GM12891 (cell line): ENCODE measurements at regions not wholly inside any gene's neighbourhood (a gene's known extent, or its start where the extent isn't known, plus 50 kb on each side); places are given as distances from the start of the nearest gene placed in this dataset.

ENCODE experiments used
- DNase-seq: peaks from one replicate; pipeline ENCODE4 v3.0.0; 2011; ENCODE audit warnings: low spot score; ENCODE audit not compliant: insufficient read length
- FAIRE-seq: peaks from 2 replicates; lab custom pipeline; 2011; peaks lifted over from hg19 to GRCh38; lab: Jason Lieb, UNC
- PAX5 ChIP-seq: IDR thresholded peaks from 2 replicates; pipeline ENCODE4 v1.6.1; 2011; ENCODE audit warnings: low read length, moderate library complexity, mild to moderate bottlenecking; ENCODE audit not compliant: insufficient read depth, severe bottlenecking
- POLR2A ChIP-seq: IDR thresholded peaks from 2 replicates; pipeline ENCODE4 v1.6.1; 2011; ENCODE audit warnings: low read depth, low read length, control low read depth
- POLR2AphosphoS5 ChIP-seq: IDR thresholded peaks from 2 replicates; pipeline ENCODE4 v1.6.1; 2011; ENCODE audit warnings: low read depth, low read length, control low read depth
- POU2F2 ChIP-seq: IDR thresholded peaks from 2 replicates; pipeline ENCODE4 v1.6.1; 2011; ENCODE audit warnings: low read depth, mild to moderate bottlenecking, control low read depth, low read length, moderate library complexity
- SPI1 ChIP-seq: IDR thresholded peaks from 2 replicates; pipeline ENCODE4 v1.6.1; 2011; ENCODE audit warnings: low read depth, low read length, control low read depth
- TAF1 ChIP-seq: IDR thresholded peaks from 2 replicates; pipeline ENCODE4 v1.6.1; 2011; ENCODE audit warnings: low read depth, low read length, control low read depth

DNA sequence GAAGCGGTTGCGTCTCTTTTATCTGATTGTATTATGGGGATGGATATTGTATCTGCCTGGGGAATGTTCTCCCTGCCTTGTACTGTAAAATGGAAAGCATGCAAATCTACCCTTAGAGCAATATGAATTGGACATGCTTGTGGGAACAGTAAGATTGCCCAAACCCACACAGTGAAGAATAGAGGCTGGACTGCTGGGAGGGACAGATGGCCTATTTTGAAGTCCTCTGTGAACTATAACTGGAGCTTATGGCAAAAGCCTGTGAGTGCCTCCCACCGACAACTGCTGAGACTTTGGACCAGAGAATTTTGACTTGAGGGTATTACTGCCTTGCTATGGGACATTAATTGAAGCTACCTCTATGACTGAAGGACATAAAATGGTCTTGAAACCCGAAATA lies 168.9 kb downstream of the ERCC6L2 start:
- DNase-seq (no peak), FAIRE-seq (no peak)
- TF ChIP-seq POLR2A (no peak), SPI1 (no peak), POLR2AphosphoS5 (no peak), PAX5 (no peak), POU2F2 (no peak), TAF1 (no peak)

DNA sequence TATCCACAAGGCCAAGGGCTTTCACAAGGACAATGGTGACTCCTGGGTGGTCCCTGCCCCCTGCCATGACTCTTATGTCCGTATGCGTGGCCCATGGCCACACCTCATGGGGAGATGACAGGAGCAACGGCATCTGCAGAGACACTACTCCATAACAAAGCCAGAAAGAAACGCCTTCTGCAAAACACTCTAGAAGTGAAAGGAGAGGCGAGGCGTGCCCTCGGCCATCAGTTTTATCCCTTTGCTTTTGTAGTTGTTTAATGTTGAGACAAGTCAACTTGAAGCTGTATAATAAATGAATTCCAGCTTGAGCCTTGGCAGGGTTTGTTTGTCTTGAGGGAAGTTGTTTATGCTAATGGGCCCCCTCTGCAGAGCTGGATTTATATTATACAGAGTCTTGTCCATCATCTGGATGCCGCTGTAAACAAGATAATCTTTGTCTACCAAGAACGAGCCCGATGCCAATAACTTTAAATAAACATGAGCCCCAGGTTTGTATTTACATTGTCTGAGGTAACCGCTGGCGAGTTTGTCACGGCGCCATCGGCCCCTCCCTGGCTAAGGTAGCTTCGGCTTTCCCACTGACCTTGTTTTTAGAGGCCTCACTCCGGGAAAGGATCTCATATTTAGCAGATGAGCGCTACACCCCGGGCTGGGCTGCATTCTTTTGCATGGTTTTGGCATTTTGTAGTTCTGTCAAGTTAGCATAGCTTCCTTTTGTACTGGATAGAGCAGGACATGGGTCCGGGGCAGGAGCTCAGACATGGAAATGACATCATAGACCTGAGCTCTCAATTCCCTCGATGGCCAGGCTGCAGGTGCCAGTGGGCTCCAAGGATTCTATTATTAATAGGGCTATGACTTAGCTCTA lies 165.3 kb downstream of the ERCC6L2 start:
- no peak for FAIRE-seq
- TF ChIP-seq POLR2A, result no peak
- TF ChIP-seq POLR2AphosphoS5, result no peak
- no peak for TF ChIP-seq PAX5
- DNase-seq, result no peak

DNA sequence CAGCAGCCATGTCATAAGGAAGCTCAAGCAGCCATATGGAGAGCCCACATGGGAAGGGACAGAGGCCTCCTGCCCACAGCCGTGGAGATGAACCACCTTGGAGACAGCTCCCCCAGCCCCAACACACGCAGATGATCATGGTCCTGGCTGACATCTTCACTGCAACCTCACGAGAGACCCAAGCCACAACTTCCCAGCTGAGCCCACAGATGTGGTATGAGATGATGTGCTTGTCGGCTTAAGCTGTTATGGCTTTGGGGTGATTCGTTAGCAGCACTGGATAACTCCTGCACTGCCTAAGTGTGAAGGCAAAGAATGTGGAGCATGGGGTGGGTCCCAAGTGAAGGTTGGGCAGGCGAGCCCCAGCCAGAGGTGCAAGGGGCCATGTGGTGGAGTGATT lies 163.4 kb downstream of the ERCC6L2 start:
- no peak for TF ChIP-seq PAX5
- TF ChIP-seq POLR2A, result no peak
- no peak for TF ChIP-seq TAF1
- TF ChIP-seq POU2F2, result no peak
- TF ChIP-seq SPI1, result no peak
- no peak for TF ChIP-seq POLR2AphosphoS5
- DNase-seq (no peak), FAIRE-seq (no peak)

DNA sequence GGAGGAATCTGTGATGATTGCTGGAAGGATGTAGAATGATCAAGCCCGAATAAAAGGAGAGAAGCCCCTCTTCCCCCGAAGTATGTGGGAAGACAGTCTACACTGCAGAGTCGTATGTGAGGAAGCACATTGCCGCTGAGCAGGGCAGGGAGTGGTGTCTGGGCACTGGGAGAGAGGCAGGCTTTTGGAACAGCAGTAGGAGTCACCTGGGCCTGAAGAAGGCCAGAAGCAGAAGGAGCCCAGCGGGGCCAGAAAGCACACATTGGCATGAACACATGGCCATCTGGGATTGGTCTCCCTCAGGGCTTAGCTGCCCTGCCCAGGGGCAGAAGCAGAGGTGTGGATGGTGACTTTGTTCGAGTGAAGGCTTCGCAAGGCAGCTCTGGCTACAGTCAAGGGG lies 162.8 kb downstream of the ERCC6L2 start:
- DNase-seq (no peak), FAIRE-seq (no peak)
- no peak for TF ChIP-seq POLR2A
- TF ChIP-seq POLR2AphosphoS5, result no peak
- no peak for TF ChIP-seq PAX5
- TF ChIP-seq TAF1, result no peak
- TF ChIP-seq SPI1, result no peak
- TF ChIP-seq POU2F2, result no peak

DNA sequence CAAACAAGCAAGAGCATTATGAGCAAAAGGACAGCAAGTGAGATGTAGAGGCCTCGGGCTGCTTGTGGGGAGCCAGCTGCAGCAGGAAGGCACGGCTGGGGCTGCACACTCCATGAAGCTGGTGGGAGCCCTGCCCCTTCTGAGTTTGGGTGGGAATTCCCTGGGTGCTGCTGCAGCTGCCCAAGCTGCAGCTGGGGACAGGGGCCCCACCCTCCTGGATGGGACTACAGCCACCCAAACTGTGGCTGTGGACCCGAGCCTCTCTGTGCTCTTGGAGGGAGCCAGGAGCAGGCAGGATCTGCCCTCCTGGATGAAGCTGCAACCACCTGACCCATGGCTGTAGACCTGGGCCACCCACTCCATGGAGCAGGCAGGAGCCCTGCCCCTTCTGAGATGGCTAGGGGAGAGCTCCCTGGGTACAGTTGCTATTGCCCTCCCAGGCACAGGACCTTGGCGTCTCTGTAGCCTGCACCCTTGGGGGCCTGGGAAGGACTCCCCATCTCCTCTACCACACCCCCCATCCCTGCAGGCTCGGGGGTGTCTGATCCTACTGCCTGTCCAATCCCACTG lies 159.1 kb downstream of the ERCC6L2 start:
- no peak for TF ChIP-seq TAF1
- TF ChIP-seq PAX5, result no peak
- TF ChIP-seq POLR2AphosphoS5, result no peak
- no peak for TF ChIP-seq SPI1
- TF ChIP-seq POLR2A, result no peak
- no peak for TF ChIP-seq POU2F2
- FAIRE-seq (no peak), DNase-seq (no peak)

DNA sequence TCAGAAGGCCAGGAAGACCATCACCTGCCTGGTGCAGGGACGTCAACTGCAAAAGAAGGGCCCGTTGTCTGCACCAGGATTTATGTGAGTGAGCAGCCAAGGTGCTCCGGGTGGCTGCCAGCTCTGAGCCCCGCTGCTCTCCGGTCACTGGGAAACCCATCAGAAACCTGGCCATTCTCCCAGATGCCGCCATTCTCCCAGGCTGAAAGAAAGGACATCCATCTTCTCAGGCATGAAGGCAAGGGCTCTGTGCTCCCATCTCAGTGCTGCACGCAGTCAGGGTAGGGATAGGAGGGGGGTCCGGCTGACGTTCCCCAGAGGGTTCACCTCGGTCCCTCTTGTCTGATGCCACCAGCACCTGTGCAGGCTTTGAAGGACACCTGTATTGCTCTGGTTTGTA lies 158.4 kb downstream of the ERCC6L2 start:
- no peak for FAIRE-seq
- no peak for DNase-seq
- TF ChIP-seq TAF1 (no peak), POU2F2 (no peak), SPI1 (no peak), PAX5 (no peak), POLR2AphosphoS5 (no peak), POLR2A (no peak)

DNA sequence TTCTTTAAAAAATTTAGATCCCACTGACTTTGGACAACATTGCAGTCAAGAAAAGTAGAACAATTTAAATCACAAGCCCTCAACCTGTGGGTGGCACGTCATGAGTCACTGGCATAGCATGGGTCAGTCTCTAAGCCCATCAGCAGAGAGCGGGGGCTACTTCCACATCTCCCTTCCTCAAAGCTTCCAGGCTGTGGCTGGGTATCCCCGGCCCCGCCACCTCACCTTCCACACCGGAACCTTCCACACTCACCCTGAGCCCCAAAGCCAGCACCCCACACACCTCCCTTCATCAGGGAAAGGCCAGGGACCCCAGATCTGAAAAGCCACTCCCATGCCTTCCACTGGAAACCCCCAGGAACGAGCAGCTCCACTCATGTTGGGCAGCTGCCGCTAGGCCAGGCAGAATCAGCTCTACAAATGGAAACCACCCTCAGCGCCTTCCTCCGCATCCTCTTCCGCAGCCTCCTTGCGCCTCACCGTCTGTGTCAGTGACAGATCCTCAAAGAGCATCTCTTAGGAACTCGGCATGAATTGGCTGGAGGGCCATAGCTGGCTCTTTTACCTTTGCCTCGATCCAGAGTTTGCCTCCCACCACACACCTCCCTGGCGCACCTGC lies 156.5 kb downstream of the ERCC6L2 start:
- FAIRE-seq (no peak), DNase-seq (no peak)
- TF ChIP-seq POLR2A, result no peak
- TF ChIP-seq POU2F2, result no peak
- TF ChIP-seq PAX5, result no peak
- TF ChIP-seq POLR2AphosphoS5, result no peak

DNA sequence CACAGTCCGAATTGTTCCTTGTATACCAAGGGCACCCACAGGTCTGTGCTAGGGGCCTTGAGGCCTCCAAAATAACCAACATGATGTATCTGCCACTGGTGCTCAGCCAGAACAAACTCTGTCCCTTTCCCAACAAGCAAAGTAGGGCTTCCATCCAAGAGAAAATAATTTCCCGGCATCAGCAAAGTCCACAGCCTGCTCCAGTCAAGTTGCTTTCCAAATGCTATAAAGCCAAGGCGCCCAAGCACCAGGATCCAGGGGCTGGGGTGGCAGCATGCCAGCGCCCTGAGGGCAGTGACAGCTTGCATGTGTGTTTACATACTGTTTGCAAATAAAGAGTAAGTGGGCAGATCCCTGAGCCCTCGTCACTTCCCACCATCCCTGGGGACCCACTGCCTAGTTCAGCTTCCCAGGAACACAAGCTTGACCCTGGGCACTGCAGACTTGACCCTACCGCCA lies 155.9 kb downstream of the ERCC6L2 start:
- TF ChIP-seq POLR2A (no peak), PAX5 (no peak), TAF1 (no peak), POLR2AphosphoS5 (no peak), POU2F2 (no peak), SPI1 (no peak)
- no peak for DNase-seq
- no peak for FAIRE-seq

DNA sequence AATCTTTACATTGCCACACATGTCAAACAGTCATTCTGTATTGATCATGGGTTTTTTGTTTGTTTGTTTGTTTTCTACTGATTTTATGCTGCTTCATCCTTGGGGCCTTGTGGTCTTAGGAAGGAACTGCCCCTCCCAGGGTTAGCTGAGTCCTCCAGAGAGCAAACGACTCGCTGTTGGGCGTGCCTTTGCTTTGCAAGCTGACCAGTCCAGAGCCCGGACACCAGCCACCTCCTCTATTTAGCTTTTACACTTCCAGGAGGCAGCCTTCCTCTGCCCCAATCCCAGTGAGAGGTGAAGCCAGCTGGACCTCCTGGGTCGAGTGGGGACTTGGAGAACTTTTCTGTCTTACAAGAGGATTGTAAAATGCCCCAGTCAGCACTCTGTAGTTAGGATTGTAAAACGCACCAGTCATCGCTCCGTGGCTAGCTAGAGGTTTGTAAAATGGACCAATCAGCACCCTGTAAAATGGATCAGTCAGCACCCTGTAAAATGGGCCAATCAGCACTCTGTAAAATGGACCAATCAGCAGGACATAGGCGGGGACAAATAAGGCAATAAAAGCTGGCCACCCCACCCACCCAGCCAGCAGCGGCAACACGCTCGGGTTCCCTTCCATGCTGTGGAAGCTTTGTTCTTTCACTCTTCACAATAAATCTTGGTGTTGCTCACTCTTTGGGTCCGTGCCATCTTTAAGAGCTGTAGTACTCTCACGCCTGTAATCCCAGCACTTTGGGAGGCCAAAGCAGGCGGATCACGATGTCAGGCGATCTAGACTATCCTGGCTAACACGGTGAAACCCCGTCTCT lies 154.4 kb downstream of the ERCC6L2 start:
- DNase-seq, result no peak
- TF ChIP-seq POLR2AphosphoS5 (no peak), TAF1 (no peak), POLR2A (no peak)
- FAIRE-seq, result no peak
